IMR-90 (cell line): ENCODE measurements at regions not wholly inside any gene's neighbourhood (a gene's known extent, or its start where the extent isn't known, plus 50 kb on each side); places are given as distances from the start of the nearest gene placed in this dataset.

Experiments
- ATAC-seq: fragments of 200-7000 bp; cut with Tn5 transposase; 2 replicates; pipeline ENCODE4 v1.9.1; 2020; ENCODE audit warnings: low read depth, mild to moderate bottlenecking, moderate library complexity
- BruUV-seq: library from RNA; stranded (reverse); fragments of 400-500 nt; replicated peaks from 2 replicates; lab custom pipeline; 2021; lab: Mats Ljungman, UMichigan
- CTCF ChIA-PET: fragments of 300-600 bp; formaldehyde crosslinking; extraction: SDS; loops from one replicate; lab custom pipeline; 2021; ENCODE audit warnings: antibody characterized with exemption; lab: Yijun Ruan, JAX
- POLR2A ChIA-PET: fragments of 300-600 bp; sonication (Branson Sonifier 250); formaldehyde crosslinking; loops from one replicate; lab custom pipeline; 2022; ENCODE audit warnings: antibody characterized with exemption; ENCODE audit not compliant: unreplicated experiment; lab: Charles Lee
- DNase-seq: peaks from one replicate; pipeline ENCODE4 v3.0.0; 2013
- H2AFZ ChIP-seq: replicated peaks from 2 replicates; pipeline ENCODE3; 2013; ENCODE audit warnings: low read length, mild to moderate bottlenecking; ENCODE audit not compliant: poor library complexity
- H2AK5ac ChIP-seq: 2 replicates; pipeline ENCODE4 v1.6.1; 2013; ENCODE audit warnings: low read depth, low read length, inconsistent platforms
- H2AK9ac ChIP-seq: replicated peaks from 2 replicates; pipeline ENCODE3; 2013; ENCODE audit warnings: mild to moderate bottlenecking, low read depth, low read length, moderate library complexity; ENCODE audit not compliant: poor library complexity
- H2BK120ac ChIP-seq: 2 replicates; pipeline ENCODE4 v1.6.1; 2013; ENCODE audit warnings: low read depth, low read length, inconsistent platforms
- H2BK15ac ChIP-seq: 3 replicates; pipeline ENCODE4 v1.6.1; 2013; ENCODE audit warnings: low read depth, low read length, inconsistent platforms
- H2BK20ac ChIP-seq: 2 replicates; pipeline ENCODE4 v1.6.1; 2013; ENCODE audit warnings: low read depth, mild to moderate bottlenecking, inconsistent platforms, low read length, moderate library complexity
- H2BK5ac ChIP-seq: 2 replicates; pipeline ENCODE4 v1.6.1; 2013; ENCODE audit warnings: mild to moderate bottlenecking, low read depth, low read length, inconsistent platforms; ENCODE audit not compliant: poor library complexity, severe bottlenecking
- H3K14ac ChIP-seq: replicated peaks from 2 replicates; pipeline ENCODE4 v1.6.1; 2013; ENCODE audit warnings: low read depth, low read length, inconsistent platforms
- H3K18ac ChIP-seq: 2 replicates; pipeline ENCODE4 v1.6.1; 2013; ENCODE audit warnings: low read depth, low read length, control low read depth
- H3K23ac ChIP-seq: 2 replicates; pipeline ENCODE4 v1.6.1; 2013; ENCODE audit warnings: low read depth, low read length, inconsistent platforms
- H3K27ac ChIP-seq: 2 replicates; pipeline ENCODE4 v1.5.1; 2013; ENCODE audit warnings: mild to moderate bottlenecking, control low read depth, low read length; ENCODE audit not compliant: insufficient read depth
- H3K27me3 ChIP-seq: 2 replicates; pipeline ENCODE4 v1.6.1; 2013; ENCODE audit warnings: low read length; ENCODE audit not compliant: control insufficient read depth, insufficient read depth
- H3K36me3 ChIP-seq: 2 replicates; pipeline ENCODE4 v1.6.1; 2013; ENCODE audit warnings: low read length, mixed read lengths; ENCODE audit not compliant: control insufficient read depth, insufficient read depth
- H3K4ac ChIP-seq: 2 replicates; pipeline ENCODE4 v1.6.1; 2013; ENCODE audit warnings: low read depth, low read length, inconsistent platforms
- H3K4me1 ChIP-seq: 2 replicates; pipeline ENCODE4 v1.6.1; 2013; ENCODE audit warnings: low read length, mixed read lengths; ENCODE audit not compliant: control insufficient read depth, insufficient read depth
- H3K4me2 ChIP-seq: 2 replicates; pipeline ENCODE4 v1.6.1; 2013; ENCODE audit warnings: low read depth, mild to moderate bottlenecking, control low read depth, low read length, moderate library complexity
- H3K4me3 ChIP-seq: 2 replicates; pipeline ENCODE4 v1.5.1; 2013; ENCODE audit warnings: low read depth, mild to moderate bottlenecking, control low read depth, low read length, moderate library complexity; ENCODE audit not compliant: insufficient read depth
- H3K56ac ChIP-seq: 2 replicates; pipeline ENCODE4 v1.6.1; 2013; ENCODE audit warnings: low read length, inconsistent platforms; ENCODE audit not compliant: insufficient read depth; ENCODE audit errors: extremely low read depth
- H3K79me1 ChIP-seq, 2 experiments: 2 replicates each; pipeline ENCODE4 v1.6.1; 2013; ENCODE audit warnings: low read length in 2 of 2, inconsistent platforms in 1 of 2, low read depth in 1 of 2
- H3K9ac ChIP-seq: 2 replicates; pipeline ENCODE4 v1.6.1; 2013; ENCODE audit warnings: low read depth, low read length, control low read depth
- H3K9me1 ChIP-seq: 2 replicates; pipeline ENCODE4 v1.6.1; 2013; ENCODE audit warnings: low read length, inconsistent platforms; ENCODE audit not compliant: insufficient read depth
- H3K9me3 ChIP-seq: 2 replicates; pipeline ENCODE4 v1.6.1; 2013; ENCODE audit warnings: low read length; ENCODE audit not compliant: control insufficient read depth, insufficient read depth
- H4K20me1 ChIP-seq: 2 replicates; pipeline ENCODE4 v1.6.1; 2013; ENCODE audit warnings: low read length, inconsistent platforms; ENCODE audit not compliant: insufficient read depth
- H4K5ac ChIP-seq: 2 replicates; pipeline ENCODE4 v1.6.1; 2013; ENCODE audit warnings: mild to moderate bottlenecking, low read depth, low read length, control low read depth
- H4K8ac ChIP-seq, 2 experiments: 2 replicates each; pipeline ENCODE4 v1.6.1; 2013; ENCODE audit warnings: low read depth in 2 of 2, low read length in 2 of 2, control low read depth in 1 of 2, inconsistent platforms in 1 of 2
- H4K91ac ChIP-seq: 2 replicates; pipeline ENCODE4 v1.6.1; 2013; ENCODE audit warnings: low read depth, low read length, inconsistent platforms; ENCODE audit not compliant: insufficient read depth
- BHLHE40 ChIP-seq: fragments of 150-350 bp; IDR thresholded peaks from 2 replicates; pipeline ENCODE4 v1.6.1; 2016; ENCODE audit warnings: mild to moderate bottlenecking, low read depth, low read length
- CEBPB ChIP-seq: IDR thresholded peaks from 2 replicates; pipeline ENCODE4 v1.6.1; 2012; ENCODE audit warnings: low read depth, low read length, improper control_type of control experiment
- CHD1 ChIP-seq: IDR thresholded peaks from 2 replicates; pipeline ENCODE4 v1.6.1; 2012; ENCODE audit warnings: low read depth, low read length, improper control_type of control experiment
- FOS ChIP-seq: fragments of 150-350 bp; IDR thresholded peaks from 2 replicates; pipeline ENCODE4 v1.6.1; 2016; ENCODE audit warnings: low read depth, low read length
- MAFK ChIP-seq: IDR thresholded peaks from 2 replicates; pipeline ENCODE4 v1.6.1; 2012; ENCODE audit warnings: low read depth, low read length, improper control_type of control experiment
- MAZ ChIP-seq: IDR thresholded peaks from 2 replicates; pipeline ENCODE4 v1.6.1; 2012; ENCODE audit warnings: low read depth, mild to moderate bottlenecking, low read length, improper control_type of control experiment, moderate library complexity, borderline replicate concordance
- MXI1 ChIP-seq: IDR thresholded peaks from 2 replicates; pipeline ENCODE4 v1.6.1; 2012; ENCODE audit warnings: low read depth, mild to moderate bottlenecking, low read length, moderate library complexity, borderline replicate concordance
- POLR2A ChIP-seq: IDR thresholded peaks from 2 replicates; pipeline ENCODE4 v1.6.1; 2012; ENCODE audit warnings: mild to moderate bottlenecking, low read depth, low read length
- RAD21 ChIP-seq: IDR thresholded peaks from 2 replicates; pipeline ENCODE4 v1.6.1; 2012; ENCODE audit warnings: low read length, improper control_type of control experiment
- RCOR1 ChIP-seq: IDR thresholded peaks from 2 replicates; pipeline ENCODE4 v1.6.1; 2012; ENCODE audit warnings: mild to moderate bottlenecking, low read length, improper control_type of control experiment; ENCODE audit not compliant: insufficient replicate concordance
- SMC3 ChIP-seq: fragments of 150-350 bp; IDR thresholded peaks from 2 replicates; pipeline ENCODE4 v1.6.1; 2016; ENCODE audit warnings: low read depth, mild to moderate bottlenecking, antibody characterized with exemption, low read length, moderate library complexity
- WGBS, 2 experiments: methylation state at CpG; one replicate each; pipeline versions ENCODE4 v1.1.5 to v1.1.7; 2013; ENCODE audit warnings: missing lambda C conversion rate in 2 of 2; ENCODE audit not compliant: insufficient read length in 1 of 2; ENCODE audit errors: extremely low coverage in 2 of 2; 5-methylcytosine and 5-hydroxymethylcytosine counted together
- dilution Hi-C: fragments of 300-500 bp; cut with HindIII; formaldehyde crosslinking; loops from one replicate; pipeline ENCODE4 v1.14.3; 2018; ENCODE audit warnings: low sequenced_read_pairs; ENCODE audit not compliant: unreplicated experiment
- in situ Hi-C: fragments of 300-500 bp; cut with MboI; formaldehyde crosslinking; loops from 3 replicates; pipeline ENCODE4 v1.14.3; 2019; ENCODE audit warnings: low sequenced_read_pairs, inconsistent platforms, mixed read lengths
- intact Hi-C: fragments of 100-400 bp; cut with micrococcal nuclease; formaldehyde crosslinking; loops from 2 replicates; pipeline ENCODE4 v1.10.0; 2022
- TF ChIP-seq, protein P1 (sequence below): fragments of 150-350 bp; IDR thresholded peaks from 2 replicates; pipeline ENCODE4 v1.6.1; 2017; ENCODE audit warnings: mild to moderate bottlenecking, antibody characterized with exemption, low read length, low read depth
- TF ChIP-seq, protein P2 (sequence below): fragments of 150-350 bp; IDR thresholded peaks from 2 replicates; pipeline ENCODE4 v1.6.1; 2016; ENCODE audit warnings: low read depth, mild to moderate bottlenecking, low read length, moderate library complexity, borderline replicate concordance
- TF ChIP-seq, protein P3 (sequence below): conservative IDR thresholded peaks from 2 replicates; pipeline ENCODE4 v1.5.1; 2012; ENCODE audit warnings: mild to moderate bottlenecking, low read depth, low read length, improper control_type of control experiment

DNA sequence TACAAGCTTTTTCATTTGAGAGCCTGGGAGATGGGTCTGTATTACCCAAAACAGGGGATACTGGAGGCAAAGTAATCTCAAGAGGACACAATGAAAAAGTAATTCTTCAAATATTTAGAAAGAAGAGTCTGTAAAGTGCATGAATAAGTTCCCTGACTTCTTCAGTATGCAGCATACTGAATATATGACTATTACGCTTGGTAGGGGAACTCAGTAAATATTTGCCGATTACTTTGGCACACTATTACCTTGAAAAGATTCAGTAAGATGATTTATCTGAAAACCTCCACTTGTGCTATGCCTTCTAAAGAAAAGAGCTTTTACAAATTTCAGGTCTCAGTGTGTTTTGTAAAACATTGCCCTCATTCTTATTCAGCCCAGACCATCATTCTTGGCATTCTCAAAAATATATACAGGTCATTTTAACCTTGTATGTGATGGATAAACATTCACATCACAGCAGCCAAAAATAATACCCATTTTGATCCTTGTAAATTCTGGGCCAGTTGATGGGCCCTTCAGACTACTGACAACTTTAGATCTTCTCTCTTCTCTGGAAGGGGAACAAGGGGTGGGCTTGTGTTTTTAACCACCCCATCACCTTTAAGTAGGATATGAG lies 125.9 kb downstream of the EDN1 start:
- H3K9ac ChIP-seq: no peak overlapping the region
- no peak overlapping the region for H2AK5ac ChIP-seq
- H4K5ac ChIP-seq: no peak overlapping the region; the same call in 1 of the 2 replicates
- in situ Hi-C loops: no loop called here
- H2BK120ac ChIP-seq: no peak overlapping the region
- no peak overlapping the region for H3K56ac ChIP-seq
- no peak overlapping the region for H2BK20ac ChIP-seq
- H4K20me1 ChIP-seq: no peaks in the 10 kb centered on the region
- H3K14ac ChIP-seq: no peak overlapping the region
- no peak overlapping the region for H3K27ac ChIP-seq
- no peak overlapping the region for H2AK9ac ChIP-seq
- H3K4me3 ChIP-seq: no peak overlapping the region
- WGBS, 2 experiments: no CpG with 5 or more reads among the region's 2 CpGs
- no peaks in the 10 kb centered on the region for H3K9me1 ChIP-seq
- H4K8ac ChIP-seq: no peak overlapping the region
- peak overlapping the region; percentile 62; the same call in 1 of the 2 replicates for H3K18ac ChIP-seq
- dilution Hi-C loops: no loop called here
- TF ChIP-seq CEBPB: no peak
- TF ChIP-seq MXI1: no peak
- TF ChIP-seq, protein P1, sequence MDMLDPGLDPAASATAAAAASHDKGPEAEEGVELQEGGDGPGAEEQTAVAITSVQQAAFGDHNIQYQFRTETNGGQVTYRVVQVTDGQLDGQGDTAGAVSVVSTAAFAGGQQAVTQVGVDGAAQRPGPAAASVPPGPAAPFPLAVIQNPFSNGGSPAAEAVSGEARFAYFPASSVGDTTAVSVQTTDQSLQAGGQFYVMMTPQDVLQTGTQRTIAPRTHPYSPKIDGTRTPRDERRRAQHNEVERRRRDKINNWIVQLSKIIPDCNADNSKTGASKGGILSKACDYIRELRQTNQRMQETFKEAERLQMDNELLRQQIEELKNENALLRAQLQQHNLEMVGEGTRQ: no peak
- no peak for TF ChIP-seq MAFK
- TF ChIP-seq SMC3: no peak
- TF ChIP-seq, protein P2, sequence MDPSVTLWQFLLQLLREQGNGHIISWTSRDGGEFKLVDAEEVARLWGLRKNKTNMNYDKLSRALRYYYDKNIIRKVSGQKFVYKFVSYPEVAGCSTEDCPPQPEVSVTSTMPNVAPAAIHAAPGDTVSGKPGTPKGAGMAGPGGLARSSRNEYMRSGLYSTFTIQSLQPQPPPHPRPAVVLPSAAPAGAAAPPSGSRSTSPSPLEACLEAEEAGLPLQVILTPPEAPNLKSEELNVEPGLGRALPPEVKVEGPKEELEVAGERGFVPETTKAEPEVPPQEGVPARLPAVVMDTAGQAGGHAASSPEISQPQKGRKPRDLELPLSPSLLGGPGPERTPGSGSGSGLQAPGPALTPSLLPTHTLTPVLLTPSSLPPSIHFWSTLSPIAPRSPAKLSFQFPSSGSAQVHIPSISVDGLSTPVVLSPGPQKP: no peak
- no peak for TF ChIP-seq MAZ
- TF ChIP-seq, protein P3, sequence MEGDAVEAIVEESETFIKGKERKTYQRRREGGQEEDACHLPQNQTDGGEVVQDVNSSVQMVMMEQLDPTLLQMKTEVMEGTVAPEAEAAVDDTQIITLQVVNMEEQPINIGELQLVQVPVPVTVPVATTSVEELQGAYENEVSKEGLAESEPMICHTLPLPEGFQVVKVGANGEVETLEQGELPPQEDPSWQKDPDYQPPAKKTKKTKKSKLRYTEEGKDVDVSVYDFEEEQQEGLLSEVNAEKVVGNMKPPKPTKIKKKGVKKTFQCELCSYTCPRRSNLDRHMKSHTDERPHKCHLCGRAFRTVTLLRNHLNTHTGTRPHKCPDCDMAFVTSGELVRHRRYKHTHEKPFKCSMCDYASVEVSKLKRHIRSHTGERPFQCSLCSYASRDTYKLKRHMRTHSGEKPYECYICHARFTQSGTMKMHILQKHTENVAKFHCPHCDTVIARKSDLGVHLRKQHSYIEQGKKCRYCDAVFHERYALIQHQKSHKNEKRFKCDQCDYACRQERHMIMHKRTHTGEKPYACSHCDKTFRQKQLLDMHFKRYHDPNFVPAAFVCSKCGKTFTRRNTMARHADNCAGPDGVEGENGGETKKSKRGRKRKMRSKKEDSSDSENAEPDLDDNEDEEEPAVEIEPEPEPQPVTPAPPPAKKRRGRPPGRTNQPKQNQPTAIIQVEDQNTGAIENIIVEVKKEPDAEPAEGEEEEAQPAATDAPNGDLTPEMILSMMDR: no peak
- no peak for TF ChIP-seq CHD1
- TF ChIP-seq BHLHE40: no peak
- TF ChIP-seq POLR2A: no peak
- TF ChIP-seq FOS: no peak
- no peak for TF ChIP-seq RAD21
- TF ChIP-seq RCOR1: no peak
- H3K23ac ChIP-seq: no peak overlapping the region
- H4K91ac ChIP-seq: no peak overlapping the region
- H3K4ac ChIP-seq: no peak overlapping the region
- BruUV-seq: no TSS peak
- no peaks in the 10 kb centered on the region for H3K36me3 ChIP-seq
- no peaks in the 10 kb centered on the region for H3K27me3 ChIP-seq
- no peak overlapping the region for H2BK15ac ChIP-seq
- DNase-seq (no peak), ATAC-seq (peak; percentile 74)
- POLR2A ChIA-PET: no interaction called here
- peaks cover 4% of the 10 kb centered on the region; the same call in 1 of the 2 replicates for H3K4me1 ChIP-seq
- H3K4me2 ChIP-seq: 0 out of 2 replicates have a peak overlapping the region, but pooled peaks have one; percentile 17
- intact Hi-C loops: no loop called here
- peaks cover 6% of the 10 kb centered on the region for H3K9me3 ChIP-seq
- no peaks in the 10 kb centered on the region for H3K79me1 ChIP-seq
- CTCF ChIA-PET: interaction anchor here (0.5 to 0.6 kb wide), 2 partner anchors 19 to 857 kb away, joined by 3 to 4 read pairs; no protein-coding TSS in a partner anchor
- no peak overlapping the region for H2AFZ ChIP-seq
- H2BK5ac ChIP-seq: peak overlapping the region; percentile 69
